Activated CD4-positive, alpha-beta T cell treated with anti-CD3 and anti-CD28 coated beads, Interleukin-2, amount 10 ng/mL, durations not matched to agents 7 days and 5 days (primary cell): ENCODE measurements at regions not wholly inside any gene's neighbourhood (a gene's known extent, or its start where the extent isn't known, plus 50 kb on each side); places are given as distances from the start of the nearest gene placed in this dataset.
A peak's percentile ranks its signal among the peaks of the same experiment; 100 is the strongest.

ENCODE experiments used
- CTCF ChIA-PET: fragments of 350-600 bp; sonication (Branson Sonifier 250); formaldehyde crosslinking; loops from one replicate; lab custom pipeline; 2021; ENCODE audit warnings: antibody characterized with exemption; lab: Charles Lee
- POLR2A ChIA-PET: fragments of 350-600 bp; sonication (Branson Sonifier 250); formaldehyde crosslinking; loops from one replicate; lab custom pipeline; 2021; ENCODE audit warnings: antibody characterized with exemption; lab: Charles Lee
- DNase-seq: peaks from one replicate; pipeline ENCODE4 v3.0.0-alpha.2; 2020
- H3K27ac Mint-ChIP-seq: one replicate; pipeline ENCODE4 v1.8.0; 2021; ENCODE audit warnings: mild to moderate bottlenecking, moderate library complexity, mixed read lengths
- H3K27me3 Mint-ChIP-seq: one replicate; pipeline ENCODE4 v1.8.0; 2021; ENCODE audit warnings: mixed read lengths
- H3K36me3 Mint-ChIP-seq: one replicate; pipeline ENCODE4 v1.8.0; 2021; ENCODE audit warnings: low read depth, mixed read lengths
- H3K4me1 Mint-ChIP-seq: one replicate; pipeline ENCODE4 v1.8.0; 2021; ENCODE audit warnings: mixed read lengths
- H3K4me3 Mint-ChIP-seq: one replicate; pipeline ENCODE4 v1.8.0; 2021; ENCODE audit warnings: mild to moderate bottlenecking, moderate library complexity, mixed read lengths
- H3K9me3 Mint-ChIP-seq: one replicate; pipeline ENCODE4 v1.8.0; 2021; ENCODE audit warnings: mixed read lengths

DNA sequence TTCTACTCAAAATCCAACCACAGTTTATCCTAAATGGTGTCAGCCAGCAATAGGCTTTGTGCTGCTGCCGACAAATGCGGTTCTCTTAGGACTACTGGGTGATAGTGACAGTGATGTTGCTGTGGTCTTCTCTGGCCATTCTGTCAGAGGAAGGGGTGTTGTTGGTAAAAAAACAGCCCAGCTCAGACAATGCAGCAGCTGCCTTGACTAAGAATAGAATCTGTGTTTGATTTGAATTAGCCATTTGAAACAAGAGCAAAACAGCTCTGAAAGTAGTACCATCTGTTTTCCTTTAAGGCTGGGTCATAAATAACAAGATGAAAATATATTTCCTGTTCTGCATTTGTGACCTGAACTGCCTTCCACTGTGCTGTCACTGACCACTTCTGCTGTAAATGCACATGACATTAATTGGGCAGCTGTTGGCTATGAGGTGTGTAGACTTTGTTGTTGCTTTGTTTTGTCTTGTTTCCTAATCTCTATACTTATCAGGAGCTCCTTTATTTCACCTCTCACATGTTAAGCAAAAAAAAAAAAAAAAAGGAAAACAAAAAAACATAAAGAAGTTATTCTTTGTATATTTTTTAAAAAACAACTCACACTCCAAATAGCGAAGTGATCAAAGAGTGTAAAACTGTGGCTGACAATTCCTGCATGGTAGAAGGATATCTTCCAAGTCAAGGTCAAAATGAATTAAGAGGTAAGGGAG, 497.8 kb upstream of the ARID1B start:
- H3K36me3 Mint-ChIP-seq: peaks cover 2% of the 10 kb centered on the region
- H3K27me3 Mint-ChIP-seq: no peaks in the 10 kb centered on the region
- H3K4me1 Mint-ChIP-seq: peaks cover 3% of the 10 kb centered on the region
- CTCF ChIA-PET: no interaction called here
- no peak overlapping the region for H3K4me3 Mint-ChIP-seq
- POLR2A ChIA-PET: interaction anchor here (0.6 kb wide), 1 partner anchor 116 kb away, joined by 5 read pairs; no protein-coding TSS in a partner anchor
- H3K9me3 Mint-ChIP-seq: peaks cover 13% of the 10 kb centered on the region
- DNase-seq: no peak
- no peak overlapping the region for H3K27ac Mint-ChIP-seq

DNA sequence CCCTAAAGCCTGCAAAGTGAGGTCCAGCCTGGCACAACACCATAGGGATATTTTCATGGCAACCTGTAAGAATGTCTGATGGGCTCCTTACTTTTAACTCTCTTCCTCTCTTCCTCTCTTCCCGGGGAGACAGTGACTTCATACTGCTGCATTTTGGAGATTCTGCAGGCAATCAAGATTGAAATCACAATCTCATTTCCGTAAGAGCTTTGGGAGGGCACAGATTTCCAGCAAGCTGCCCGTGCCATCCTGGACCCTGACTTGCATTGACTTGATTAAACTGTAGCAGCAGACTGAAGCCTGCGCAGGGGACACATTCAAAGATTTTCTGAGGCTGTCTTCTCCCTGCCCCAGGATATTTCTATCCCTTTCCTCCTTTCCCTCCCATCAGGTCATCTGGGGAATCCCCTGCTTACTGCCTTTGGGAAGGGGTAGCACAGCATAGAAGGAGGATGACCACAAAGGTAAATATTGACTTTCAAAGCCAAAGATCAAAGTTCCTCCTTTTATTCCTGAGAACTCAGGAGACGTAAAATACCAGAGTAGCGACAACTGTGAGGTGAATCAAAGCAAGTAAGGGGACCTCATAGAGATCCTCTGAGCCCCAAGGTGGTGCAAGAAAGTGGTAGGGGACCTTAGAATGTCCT, 504.0 kb upstream of the ARID1B start:
- peaks cover 4% of the 10 kb centered on the region for H3K9me3 Mint-ChIP-seq
- no peak overlapping the region for H3K27ac Mint-ChIP-seq
- peaks cover 21% of the 10 kb centered on the region for H3K4me1 Mint-ChIP-seq
- H3K36me3 Mint-ChIP-seq: peaks cover 2% of the 10 kb centered on the region
- ChIA-PET CTCF (no interaction called here), POLR2A (no interaction called here)
- H3K27me3 Mint-ChIP-seq: no peaks in the 10 kb centered on the region
- H3K4me3 Mint-ChIP-seq: no peak overlapping the region
- DNase-seq: no peak

DNA sequence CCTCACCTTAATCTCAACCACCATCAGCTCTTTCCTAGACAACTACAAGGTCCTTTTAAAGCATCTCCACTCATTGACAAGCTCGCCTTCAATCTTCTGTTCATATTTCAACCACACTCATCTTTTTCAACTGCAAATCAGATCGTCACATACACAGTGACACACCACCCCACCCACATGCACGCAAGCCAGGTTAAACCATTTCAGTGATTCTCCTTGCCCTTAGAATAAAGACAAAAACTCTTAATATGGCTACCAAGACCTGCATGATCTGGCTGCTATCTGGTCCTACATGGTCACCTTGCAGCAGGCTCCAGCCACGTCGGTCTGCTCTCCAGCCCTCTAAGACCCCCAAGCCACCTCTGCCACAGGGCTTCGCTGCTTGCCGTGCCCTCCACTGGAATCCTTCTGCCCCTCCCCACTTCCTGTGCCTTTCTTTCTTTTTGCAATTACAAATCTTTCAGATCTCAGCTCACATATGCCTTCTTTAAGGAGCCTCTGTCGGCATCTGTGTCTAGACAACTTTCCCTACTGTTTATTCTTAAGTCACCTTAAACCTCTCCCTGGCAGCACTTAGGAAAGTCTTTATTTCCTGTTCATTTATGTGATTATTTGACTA, 507.3 kb upstream of the ARID1B start:
- Mint-ChIP-seq H3K4me1 (peaks cover 22% of the 10 kb centered on the region), H3K36me3 (peaks cover 2% of the 10 kb centered on the region), H3K27me3 (no peaks in the 10 kb centered on the region), H3K4me3 (peak overlapping the region; percentile 21), H3K27ac (peak overlapping the region; percentile 71), H3K9me3 (no peaks in the 10 kb centered on the region)
- POLR2A ChIA-PET: no interaction called here
- CTCF ChIA-PET: no interaction called here
- DNase-seq: peak; percentile 9

DNA sequence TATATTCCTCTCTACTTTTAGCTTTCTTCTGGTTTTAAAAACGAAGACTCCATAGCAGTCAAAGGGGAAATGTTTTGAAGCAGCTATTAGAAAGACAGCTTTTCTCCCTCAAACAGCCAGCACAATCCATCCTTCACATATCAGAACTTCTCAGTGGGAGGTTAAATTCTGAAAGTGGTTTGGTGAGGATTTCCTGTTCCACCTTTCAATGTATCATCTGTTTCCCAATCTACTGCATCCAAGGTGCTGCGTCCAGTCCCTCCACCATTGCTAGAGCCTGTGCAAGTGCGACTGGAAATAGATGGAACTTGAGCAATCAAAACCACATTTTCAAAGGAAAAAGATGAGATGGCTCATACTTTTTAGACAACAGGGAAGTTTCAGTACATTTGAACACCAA, 508.3 kb upstream of the ARID1B start:
- Mint-ChIP-seq H3K36me3 (peaks cover 2% of the 10 kb centered on the region), H3K4me1 (peaks cover 22% of the 10 kb centered on the region), H3K9me3 (no peaks in the 10 kb centered on the region), H3K27me3 (no peaks in the 10 kb centered on the region), H3K27ac (no peak overlapping the region), H3K4me3 (no peak overlapping the region)
- ChIA-PET CTCF (no interaction called here), POLR2A (no interaction called here)
- no peak for DNase-seq

DNA sequence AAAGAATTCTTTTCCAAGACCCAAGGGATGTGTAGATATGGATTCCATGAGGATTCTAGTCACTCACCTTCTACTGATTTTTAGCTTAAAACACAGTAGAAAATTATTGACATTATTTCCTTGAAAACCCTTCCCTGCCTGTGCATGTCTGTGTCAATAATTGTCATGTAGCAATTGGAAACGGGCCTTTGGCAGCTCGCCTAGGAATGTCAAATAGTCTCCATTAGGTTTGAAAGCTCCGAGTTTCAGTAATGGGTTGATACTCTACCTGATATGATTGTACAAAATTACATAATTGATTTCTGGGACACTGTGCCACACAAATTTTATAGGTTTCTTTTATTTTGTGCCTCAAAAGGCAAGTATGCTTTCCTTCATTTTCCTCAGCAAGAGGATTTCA, 515.2 kb upstream of the ARID1B start:
- no peak overlapping the region for H3K27ac Mint-ChIP-seq
- ChIA-PET POLR2A (no interaction called here), CTCF (interaction anchor here (0.8 kb wide), 1 partner anchor 43 kb away, joined by 3 read pairs; no protein-coding TSS in a partner anchor)
- H3K27me3 Mint-ChIP-seq: no peaks in the 10 kb centered on the region
- no peak for DNase-seq
- no peak overlapping the region for H3K4me3 Mint-ChIP-seq
- peaks cover 2% of the 10 kb centered on the region for H3K4me1 Mint-ChIP-seq
- H3K36me3 Mint-ChIP-seq: peaks cover 2% of the 10 kb centered on the region
- H3K9me3 Mint-ChIP-seq: no peaks in the 10 kb centered on the region

DNA sequence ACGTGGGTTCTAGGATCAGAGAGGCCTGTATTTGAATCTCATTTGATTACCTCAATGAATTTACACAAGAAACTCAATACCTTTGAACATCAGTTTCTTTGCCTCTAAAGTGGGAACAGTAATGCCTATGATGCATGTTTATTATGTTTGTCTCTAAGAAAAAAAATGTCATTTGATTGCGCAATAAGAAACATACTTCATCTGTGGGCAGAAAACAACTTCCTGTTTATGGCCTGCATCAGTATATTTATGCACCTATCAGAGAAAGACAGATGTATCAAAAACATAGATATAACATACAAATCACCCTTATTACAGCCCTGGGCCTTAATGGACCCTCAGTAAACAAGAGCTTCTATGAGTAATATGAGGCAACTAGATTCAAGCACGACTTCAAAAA, 516.4 kb upstream of the ARID1B start:
- peaks cover 7% of the 10 kb centered on the region for H3K4me1 Mint-ChIP-seq
- H3K27ac Mint-ChIP-seq: no peak overlapping the region
- no peak overlapping the region for H3K4me3 Mint-ChIP-seq
- no peak for DNase-seq
- POLR2A ChIA-PET: no interaction called here
- CTCF ChIA-PET: interaction anchor here (0.7 kb wide), 1 partner anchor 12 kb away, joined by 3 read pairs; no protein-coding TSS in a partner anchor
- H3K36me3 Mint-ChIP-seq: no peaks in the 10 kb centered on the region
- H3K9me3 Mint-ChIP-seq: no peaks in the 10 kb centered on the region
- no peaks in the 10 kb centered on the region for H3K27me3 Mint-ChIP-seq

DNA sequence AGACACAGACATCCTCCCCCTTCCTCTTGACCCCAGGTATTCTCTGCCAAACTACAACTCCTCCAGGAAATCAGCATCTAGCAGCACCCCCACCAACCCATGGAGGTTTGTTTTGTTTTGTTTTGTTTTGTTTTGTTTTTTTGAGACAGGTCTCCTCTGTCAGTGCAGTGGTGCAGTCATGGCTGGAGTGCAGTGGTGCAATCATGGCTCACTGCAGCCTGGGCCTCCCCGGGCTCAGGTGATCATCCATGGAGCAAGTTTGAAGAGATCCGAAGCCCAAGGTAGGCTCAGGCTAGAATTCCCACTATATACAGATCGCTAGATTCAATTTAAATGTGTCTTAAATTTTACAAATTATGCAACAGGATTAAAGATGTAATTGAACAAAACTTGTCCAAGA, 518.2 kb upstream of the ARID1B start:
- no peaks in the 10 kb centered on the region for H3K9me3 Mint-ChIP-seq
- H3K4me1 Mint-ChIP-seq: peaks cover 10% of the 10 kb centered on the region
- no peaks in the 10 kb centered on the region for H3K27me3 Mint-ChIP-seq
- no peak for DNase-seq
- CTCF ChIA-PET: no interaction called here
- POLR2A ChIA-PET: no interaction called here
- H3K36me3 Mint-ChIP-seq: no peaks in the 10 kb centered on the region
- no peak overlapping the region for H3K4me3 Mint-ChIP-seq
- no peak overlapping the region for H3K27ac Mint-ChIP-seq

DNA sequence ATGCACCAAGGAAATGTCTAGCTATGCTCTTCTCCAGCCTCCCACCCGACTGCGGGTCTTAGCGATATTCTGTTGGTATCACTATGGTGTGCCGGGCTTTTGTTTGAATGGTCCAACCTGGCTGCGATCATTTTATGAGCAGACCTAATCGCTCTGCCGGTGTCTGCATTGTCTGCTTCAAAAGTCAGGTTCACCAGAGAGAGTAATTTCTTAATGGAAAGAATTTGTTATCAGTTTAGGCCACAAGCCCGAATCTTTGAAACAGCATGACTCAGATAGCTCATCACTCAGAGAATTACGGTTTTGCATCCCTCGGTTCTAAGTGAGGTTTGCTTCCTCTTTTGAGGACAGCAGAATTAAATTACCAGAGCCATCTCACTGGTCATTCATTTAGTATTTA, 521.0 kb upstream of the ARID1B start:
- H3K27ac Mint-ChIP-seq: no peak overlapping the region
- CTCF ChIA-PET: interaction anchor here (1.1 kb wide), 1 partner anchor 15 kb away, joined by 3 read pairs; no protein-coding TSS in a partner anchor
- POLR2A ChIA-PET: no interaction called here
- DNase-seq: no peak
- H3K9me3 Mint-ChIP-seq: peaks cover 8% of the 10 kb centered on the region
- peaks cover 12% of the 10 kb centered on the region for H3K4me1 Mint-ChIP-seq
- H3K36me3 Mint-ChIP-seq: peaks cover 2% of the 10 kb centered on the region
- no peak overlapping the region for H3K4me3 Mint-ChIP-seq
- no peaks in the 10 kb centered on the region for H3K27me3 Mint-ChIP-seq

DNA sequence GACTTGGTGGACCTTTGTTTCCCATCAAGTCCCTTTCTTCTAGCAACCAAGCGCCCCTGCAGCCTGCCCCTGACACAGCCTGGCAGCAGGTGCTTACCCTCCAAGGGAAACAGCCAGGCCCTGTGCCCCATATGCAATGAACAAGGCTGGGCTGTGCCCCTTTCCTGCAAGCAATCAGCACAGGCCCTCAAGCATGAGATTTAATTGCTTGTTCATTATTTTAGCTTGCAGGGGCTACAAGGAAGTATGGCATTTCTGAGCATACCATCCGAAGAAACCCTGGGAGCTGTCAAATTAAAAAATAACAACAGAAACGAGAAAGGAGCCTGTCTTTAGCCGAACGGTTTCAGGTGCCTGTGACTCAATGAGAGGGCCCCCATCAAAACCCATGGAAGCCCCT, 522.9 kb upstream of the ARID1B start:
- Mint-ChIP-seq H3K36me3 (peaks cover 10% of the 10 kb centered on the region), H3K4me3 (no peak overlapping the region), H3K27me3 (no peaks in the 10 kb centered on the region), H3K9me3 (peaks cover 10% of the 10 kb centered on the region), H3K27ac (no peak overlapping the region), H3K4me1 (peaks cover 23% of the 10 kb centered on the region)
- POLR2A ChIA-PET: no interaction called here
- no peak for DNase-seq
- CTCF ChIA-PET: no interaction called here

DNA sequence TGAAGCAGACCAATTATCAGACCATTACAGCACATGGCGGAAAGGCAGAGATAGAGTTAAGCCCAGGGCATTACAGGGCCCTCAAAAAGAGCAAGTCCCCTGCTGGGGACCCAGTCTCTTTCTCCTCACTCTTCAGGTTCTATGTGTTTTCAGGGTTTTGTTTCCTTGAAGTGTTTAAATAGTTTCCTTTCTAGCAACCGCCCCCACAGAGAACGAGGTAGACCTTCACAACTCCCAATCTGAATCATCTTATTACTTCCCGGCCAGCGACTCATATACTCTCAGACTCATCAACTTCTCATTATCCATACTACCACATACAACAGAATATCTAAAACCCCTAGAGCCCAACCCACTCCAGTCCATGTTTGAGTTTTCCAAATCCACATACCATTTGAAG, 526.6 kb upstream of the ARID1B start:
- Mint-ChIP-seq H3K36me3 (peaks cover 10% of the 10 kb centered on the region), H3K27ac (peak overlapping the region; percentile 3), H3K9me3 (peaks cover 16% of the 10 kb centered on the region), H3K4me1 (peaks cover 13% of the 10 kb centered on the region), H3K27me3 (no peaks in the 10 kb centered on the region), H3K4me3 (no peak overlapping the region)
- ChIA-PET POLR2A (no interaction called here), CTCF (no interaction called here)
- no peak for DNase-seq

DNA sequence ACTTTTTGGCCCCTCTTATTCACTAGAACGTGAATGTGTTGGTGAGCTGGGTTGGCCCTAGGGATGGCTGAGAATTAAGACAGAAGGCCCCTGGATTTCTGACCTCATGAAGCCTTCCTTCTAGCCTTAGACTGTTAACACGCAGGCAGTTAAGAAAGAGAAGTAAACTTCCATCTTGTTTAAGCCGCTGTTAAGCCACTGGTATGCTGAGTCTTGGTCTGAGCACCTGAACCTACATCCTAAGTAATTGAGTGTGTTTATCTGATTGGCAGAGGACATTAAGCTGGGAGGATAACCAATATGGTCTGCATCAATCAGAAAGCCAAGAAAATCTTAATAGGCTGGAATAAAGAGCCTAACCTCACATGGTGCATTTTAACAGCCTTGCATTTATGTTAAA, 535.0 kb upstream of the ARID1B start:
- peaks cover 6% of the 10 kb centered on the region for H3K9me3 Mint-ChIP-seq
- H3K27ac Mint-ChIP-seq: no peak overlapping the region
- no peaks in the 10 kb centered on the region for H3K36me3 Mint-ChIP-seq
- H3K4me3 Mint-ChIP-seq: no peak overlapping the region
- ChIA-PET POLR2A (no interaction called here), CTCF (interaction anchor here (0.6 to 0.7 kb wide), 2 partner anchors 74 to 95 kb away, joined by 3 to 5 read pairs; no protein-coding TSS in a partner anchor)
- H3K4me1 Mint-ChIP-seq: no peaks in the 10 kb centered on the region
- H3K27me3 Mint-ChIP-seq: no peaks in the 10 kb centered on the region
- DNase-seq: no peak

DNA sequence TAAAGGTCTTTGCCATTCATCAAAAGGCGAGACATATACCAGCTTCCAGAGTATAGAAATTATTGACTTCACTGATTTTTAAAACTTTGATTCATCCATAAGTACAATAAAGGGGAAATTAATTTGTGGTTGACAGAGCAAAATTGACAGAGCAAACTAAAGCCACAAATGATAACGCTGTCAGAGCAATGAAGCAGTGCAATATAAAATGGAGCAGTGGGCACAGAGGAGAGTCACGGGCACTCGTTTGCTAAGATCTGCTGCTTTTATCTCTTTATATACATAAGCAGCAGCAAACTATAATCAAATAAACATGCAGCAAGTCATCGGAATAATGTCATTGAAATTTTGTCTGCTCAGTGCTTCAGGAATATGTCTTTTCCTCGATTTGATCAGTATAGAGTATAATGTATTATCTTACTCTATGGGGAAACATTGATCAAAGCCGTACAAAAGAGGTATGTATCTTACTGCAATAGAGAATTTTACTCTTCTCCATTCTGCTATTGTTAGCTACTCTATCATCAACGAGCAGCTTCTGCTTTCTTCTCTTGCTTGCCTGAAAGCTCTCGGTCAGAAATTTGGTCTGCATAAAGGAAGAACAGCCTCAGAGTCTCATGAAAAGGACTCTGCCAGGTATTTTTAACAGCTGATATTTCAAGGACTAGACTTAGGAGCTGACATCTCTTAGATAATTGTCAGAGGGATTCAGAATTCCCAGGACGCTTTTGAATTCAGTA, 546.0 kb upstream of the ARID1B start:
- CTCF ChIA-PET: interaction anchor here (1.2 kb wide), 1 partner anchor 18 kb away, joined by 3 read pairs; no protein-coding TSS in a partner anchor
- Mint-ChIP-seq H3K27ac (no peak overlapping the region), H3K36me3 (no peaks in the 10 kb centered on the region), H3K4me1 (no peaks in the 10 kb centered on the region), H3K27me3 (no peaks in the 10 kb centered on the region), H3K4me3 (no peak overlapping the region), H3K9me3 (peaks cover 6% of the 10 kb centered on the region)
- DNase-seq: no peak
- POLR2A ChIA-PET: no interaction called here
